H1 (cell line): ENCODE measurements at regions not wholly inside any gene's neighbourhood (a gene's known extent, or its start where the extent isn't known, plus 50 kb on each side); places are given as distances from the start of the nearest gene placed in this dataset.

ENCODE experiments used
- CREB1 ChIP-seq: IDR thresholded peaks from 2 replicates; pipeline ENCODE4 v1.6.1; 2012; ENCODE audit warnings: inconsistent platforms
- KDM1A ChIP-seq: fragments of 200-600, 300-600 bp; sonication (generic); IDR thresholded peaks from 2 replicates; pipeline ENCODE4 v1.7.1; 2016; ENCODE audit warnings: mild to moderate bottlenecking, low read length, borderline replicate concordance
- KDM5A ChIP-seq: fragments of 200-600 bp; IDR thresholded peaks from 2 replicates; pipeline ENCODE4 v1.7.1; 2012; ENCODE audit warnings: mild to moderate bottlenecking, low read length, inconsistent platforms, mixed read lengths
- MAFK ChIP-seq: IDR thresholded peaks from 2 replicates; pipeline ENCODE4 v1.6.1; 2012; ENCODE audit warnings: low read depth, mild to moderate bottlenecking, improper control_type of control experiment, low read length
- POLR2A ChIP-seq, 2 experiments: IDR thresholded peaks; 1 replicate in 1 of 2; 2 replicates in 1 of 2; pipeline ENCODE4 v1.6.1; 2011; ENCODE audit warnings: low read depth in 2 of 2, low read length in 2 of 2, mild to moderate bottlenecking in 2 of 2; ENCODE audit errors: control extremely low read depth in 1 of 2
- POU5F1 ChIP-seq: IDR thresholded peaks from 2 replicates; pipeline ENCODE4 v1.6.1; 2011; ENCODE audit warnings: low read depth, mild to moderate bottlenecking, low read length, moderate library complexity
- RAD21 ChIP-seq, 2 experiments: IDR thresholded peaks in 1 of 2; conservative IDR thresholded peaks in 1 of 2; 2 replicates each; pipeline ENCODE4 v1.6.1; 2011; ENCODE audit warnings: low read depth in 2 of 2, low read length in 2 of 2, improper control_type of control experiment in 1 of 2, inconsistent platforms in 1 of 2, mild to moderate bottlenecking in 1 of 2, moderate library complexity in 1 of 2
- RFX5 ChIP-seq: IDR thresholded peaks from 2 replicates; pipeline ENCODE4 v1.6.1; 2011; ENCODE audit warnings: low read depth, low read length, improper control_type of control experiment, borderline replicate concordance
- SIN3A ChIP-seq, 2 experiments: IDR thresholded peaks in 1 of 2; conservative IDR thresholded peaks in 1 of 2; 2 replicates each; pipeline ENCODE4 v1.6.1; 2011 to 2012; ENCODE audit warnings: low read length in 2 of 2, improper control_type of control experiment in 1 of 2, low read depth in 1 of 2, mild to moderate bottlenecking in 1 of 2
- SP1 ChIP-seq: IDR thresholded peaks from 2 replicates; pipeline ENCODE4 v1.6.1; 2011; ENCODE audit warnings: low read depth, low read length
- SRF ChIP-seq: IDR thresholded peaks from 2 replicates; pipeline ENCODE4 v1.6.1; 2011; ENCODE audit warnings: mild to moderate bottlenecking, low read depth, low read length, moderate library complexity
- TAF1 ChIP-seq: IDR thresholded peaks from 2 replicates; pipeline ENCODE4 v1.6.1; 2011; ENCODE audit warnings: mild to moderate bottlenecking, low read depth, low read length
- TF ChIP-seq, protein P1 (sequence below), 3 experiments: IDR thresholded peaks; 1 replicate in 2 of 3; 2 replicates in 1 of 3; pipeline versions ENCODE4 v1.5.1 to v1.6.1; 2011; ENCODE audit warnings: low read length in 3 of 3, mild to moderate bottlenecking in 3 of 3, inconsistent platforms in 2 of 3, low read depth in 1 of 3, moderate library complexity in 1 of 3; ENCODE audit not compliant: insufficient read depth in 1 of 3; ENCODE audit errors: control extremely low read depth in 1 of 3

DNA sequence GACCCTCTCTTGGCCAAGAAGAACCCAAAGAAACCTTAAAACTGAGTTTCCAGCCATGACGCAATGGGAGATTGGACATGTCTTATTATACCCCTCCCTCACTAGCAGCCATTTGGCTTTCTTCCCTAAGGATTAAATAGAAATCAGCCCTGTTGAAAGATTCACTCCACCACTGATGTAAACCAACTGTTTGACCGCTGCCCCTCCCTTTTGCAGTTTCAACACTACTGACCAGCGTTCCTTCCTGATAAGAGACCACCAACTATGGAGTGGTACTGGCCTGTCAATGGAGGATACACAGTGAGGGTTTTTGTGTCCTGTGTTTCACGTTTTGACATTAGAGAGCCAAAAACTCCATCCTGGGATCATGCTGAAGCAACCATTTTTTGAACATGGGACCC lies 53.2 kb upstream of the CD2AP start:
- TF ChIP-seq POU5F1: no peak
- no peak for TF ChIP-seq KDM5A
- no peak for TF ChIP-seq POLR2A (IDR thresholded peaks at IDR 0.05; ENCODE audit: control extremely low read depth in 1 of 2, low read depth in 2 of 2, low read length in 2 of 2)
- no peak for TF ChIP-seq MAFK
- TF ChIP-seq, protein P1, sequence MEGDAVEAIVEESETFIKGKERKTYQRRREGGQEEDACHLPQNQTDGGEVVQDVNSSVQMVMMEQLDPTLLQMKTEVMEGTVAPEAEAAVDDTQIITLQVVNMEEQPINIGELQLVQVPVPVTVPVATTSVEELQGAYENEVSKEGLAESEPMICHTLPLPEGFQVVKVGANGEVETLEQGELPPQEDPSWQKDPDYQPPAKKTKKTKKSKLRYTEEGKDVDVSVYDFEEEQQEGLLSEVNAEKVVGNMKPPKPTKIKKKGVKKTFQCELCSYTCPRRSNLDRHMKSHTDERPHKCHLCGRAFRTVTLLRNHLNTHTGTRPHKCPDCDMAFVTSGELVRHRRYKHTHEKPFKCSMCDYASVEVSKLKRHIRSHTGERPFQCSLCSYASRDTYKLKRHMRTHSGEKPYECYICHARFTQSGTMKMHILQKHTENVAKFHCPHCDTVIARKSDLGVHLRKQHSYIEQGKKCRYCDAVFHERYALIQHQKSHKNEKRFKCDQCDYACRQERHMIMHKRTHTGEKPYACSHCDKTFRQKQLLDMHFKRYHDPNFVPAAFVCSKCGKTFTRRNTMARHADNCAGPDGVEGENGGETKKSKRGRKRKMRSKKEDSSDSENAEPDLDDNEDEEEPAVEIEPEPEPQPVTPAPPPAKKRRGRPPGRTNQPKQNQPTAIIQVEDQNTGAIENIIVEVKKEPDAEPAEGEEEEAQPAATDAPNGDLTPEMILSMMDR (IDR thresholded peaks at IDR 0.05; ENCODE audit: control extremely low read depth in 1 of 3, insufficient read depth in 1 of 3, low read depth in 1 of 3, low read length in 3 of 3): no peak
- no peak for TF ChIP-seq TAF1
- no peak for TF ChIP-seq CREB1
- TF ChIP-seq RFX5: no peak
- TF ChIP-seq KDM1A: no peak
- no peak for TF ChIP-seq SP1
- no peak for TF ChIP-seq RAD21 (IDR thresholded peaks at IDR 0.05 in 1 of 2, conservative IDR thresholded peaks at IDR 0.05 in 1 of 2; ENCODE audit: low read depth in 2 of 2, low read length in 2 of 2)
- TF ChIP-seq SRF: no peak
- no peak for TF ChIP-seq SIN3A (conservative IDR thresholded peaks at IDR 0.05 in 1 of 2, IDR thresholded peaks at IDR 0.05 in 1 of 2; ENCODE audit: low read depth in 1 of 2, low read length in 2 of 2)
